ENCODE measurements at regions not wholly inside any gene's neighbourhood (a gene's known extent, or its start where the extent isn't known, plus 50 kb on each side); places are given as distances from the start of the nearest gene placed in this dataset.

DNA sequence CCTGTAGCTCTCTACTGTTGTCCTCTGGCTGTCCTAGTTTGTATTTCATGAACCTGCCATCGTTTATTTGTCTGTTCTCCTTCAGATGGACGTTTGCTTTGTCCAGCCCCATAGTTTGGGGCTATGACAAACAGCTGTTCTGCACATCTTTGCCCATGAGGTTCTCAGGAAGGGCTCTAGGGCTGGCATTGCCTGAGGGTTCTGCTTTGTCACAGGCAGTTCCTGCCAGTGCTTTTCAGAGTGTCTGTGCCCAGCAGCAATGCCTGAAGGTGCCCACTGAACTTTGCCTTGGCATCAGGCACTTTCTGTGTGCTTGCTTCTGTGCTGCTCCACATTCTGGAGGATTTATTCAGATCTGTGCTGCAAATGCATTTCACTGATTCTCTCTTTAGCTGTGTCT is 361.3 kb downstream of the TMEM121 start:
- TF ChIP-seq, protein P1, sequence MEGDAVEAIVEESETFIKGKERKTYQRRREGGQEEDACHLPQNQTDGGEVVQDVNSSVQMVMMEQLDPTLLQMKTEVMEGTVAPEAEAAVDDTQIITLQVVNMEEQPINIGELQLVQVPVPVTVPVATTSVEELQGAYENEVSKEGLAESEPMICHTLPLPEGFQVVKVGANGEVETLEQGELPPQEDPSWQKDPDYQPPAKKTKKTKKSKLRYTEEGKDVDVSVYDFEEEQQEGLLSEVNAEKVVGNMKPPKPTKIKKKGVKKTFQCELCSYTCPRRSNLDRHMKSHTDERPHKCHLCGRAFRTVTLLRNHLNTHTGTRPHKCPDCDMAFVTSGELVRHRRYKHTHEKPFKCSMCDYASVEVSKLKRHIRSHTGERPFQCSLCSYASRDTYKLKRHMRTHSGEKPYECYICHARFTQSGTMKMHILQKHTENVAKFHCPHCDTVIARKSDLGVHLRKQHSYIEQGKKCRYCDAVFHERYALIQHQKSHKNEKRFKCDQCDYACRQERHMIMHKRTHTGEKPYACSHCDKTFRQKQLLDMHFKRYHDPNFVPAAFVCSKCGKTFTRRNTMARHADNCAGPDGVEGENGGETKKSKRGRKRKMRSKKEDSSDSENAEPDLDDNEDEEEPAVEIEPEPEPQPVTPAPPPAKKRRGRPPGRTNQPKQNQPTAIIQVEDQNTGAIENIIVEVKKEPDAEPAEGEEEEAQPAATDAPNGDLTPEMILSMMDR (IDR thresholded peaks at IDR 0.05), result no peak
- TF ChIP-seq POLR2A (IDR thresholded peaks at IDR 0.05), result no peak

Data from body of pancreas (tissue), 4 donors.